Vagina (tissue), 2 donors: ENCODE measurements at regions not wholly inside any gene's neighbourhood (a gene's known extent, or its start where the extent isn't known, plus 50 kb on each side); places are given as distances from the start of the nearest gene placed in this dataset.

ENCODE experiments used
- DNase-seq, 2 donors: peaks; one replicate each; pipeline ENCODE4 v3.0.0-alpha.2; 2017; ENCODE audit errors: extremely low spot score in 2 of 2
- H3K27ac ChIP-seq: fragments of 200-600 bp; sonication (generic); one replicate; pipeline ENCODE4 v1.5.1; 2019
- H3K27me3 ChIP-seq: fragments of 200-600 bp; sonication (generic); one replicate; pipeline ENCODE4 v1.5.1; 2019
- H3K36me3 ChIP-seq, 2 donors: fragments of 200-600 bp; sonication (generic); one replicate each; pipeline ENCODE4 v1.5.1; 2017 to 2019
- H3K4me1 ChIP-seq: fragments of 200-600 bp; sonication (generic); one replicate; pipeline ENCODE4 v1.5.1; 2019
- H3K4me3 ChIP-seq, 2 donors: fragments of 200-600 bp; sonication (generic); 1 replicate in 1 of 2; 2 replicates in 1 of 2; pipeline ENCODE4 v1.5.1; 2016 to 2019
- H3K9me3 ChIP-seq: fragments of 200-600 bp; sonication (generic); one replicate; pipeline ENCODE4 v1.5.1; 2019
- POLR2A ChIP-seq, 2 donors: fragments of 450-650 bp; IDR thresholded peaks; one replicate each; pipeline ENCODE4 v1.6.1; 2017; ENCODE audit warnings: antibody characterized with exemption in 2 of 2, mild to moderate bottlenecking in 2 of 2, moderate library complexity in 2 of 2
- POLR2AphosphoS5 ChIP-seq, 2 donors: sonication (generic); formaldehyde crosslinking; IDR thresholded peaks; one replicate each; pipeline ENCODE4 v1.9.0; 2017; ENCODE audit warnings: antibody characterized with exemption in 2 of 2, mild to moderate bottlenecking in 2 of 2, low read depth in 1 of 2; ENCODE audit not compliant: insufficient read depth in 1 of 2
- intact Hi-C: fragments of 100-400 bp; cut with DNase I; formaldehyde crosslinking; loops from one replicate; pipeline ENCODE4 v1.15.1; 2023
- TF ChIP-seq, protein P1 (sequence below), 3 experiments: fragments of 450-650 bp in 2 of 3; fragments of 200-600 bp in 1 of 3; sonication (generic) in 1 of 3; IDR thresholded peaks; one replicate each; pipeline ENCODE4 v1.5.1; 2017 to 2019; ENCODE audit warnings: antibody characterized with exemption in 3 of 3, mild to moderate bottlenecking in 2 of 3, moderate library complexity in 2 of 3

GRCh38 chr6:19320111-19320581 is 517.0 kb upstream of the ID4 start:
- intact Hi-C loops: no loop called here
- Histone ChIP-seq H3K27ac (no peak overlapping the region), H3K27me3 (no peaks in the 10 kb centered on the region), H3K4me3 (no peak overlapping the region), H3K36me3 (no peaks in the 10 kb centered on the region), H3K4me1 (peaks cover 9% of the 10 kb centered on the region), H3K9me3 (no peaks in the 10 kb centered on the region)
- no peak for TF ChIP-seq POLR2A (IDR thresholded peaks at IDR 0.05)
- TF ChIP-seq, protein P1, sequence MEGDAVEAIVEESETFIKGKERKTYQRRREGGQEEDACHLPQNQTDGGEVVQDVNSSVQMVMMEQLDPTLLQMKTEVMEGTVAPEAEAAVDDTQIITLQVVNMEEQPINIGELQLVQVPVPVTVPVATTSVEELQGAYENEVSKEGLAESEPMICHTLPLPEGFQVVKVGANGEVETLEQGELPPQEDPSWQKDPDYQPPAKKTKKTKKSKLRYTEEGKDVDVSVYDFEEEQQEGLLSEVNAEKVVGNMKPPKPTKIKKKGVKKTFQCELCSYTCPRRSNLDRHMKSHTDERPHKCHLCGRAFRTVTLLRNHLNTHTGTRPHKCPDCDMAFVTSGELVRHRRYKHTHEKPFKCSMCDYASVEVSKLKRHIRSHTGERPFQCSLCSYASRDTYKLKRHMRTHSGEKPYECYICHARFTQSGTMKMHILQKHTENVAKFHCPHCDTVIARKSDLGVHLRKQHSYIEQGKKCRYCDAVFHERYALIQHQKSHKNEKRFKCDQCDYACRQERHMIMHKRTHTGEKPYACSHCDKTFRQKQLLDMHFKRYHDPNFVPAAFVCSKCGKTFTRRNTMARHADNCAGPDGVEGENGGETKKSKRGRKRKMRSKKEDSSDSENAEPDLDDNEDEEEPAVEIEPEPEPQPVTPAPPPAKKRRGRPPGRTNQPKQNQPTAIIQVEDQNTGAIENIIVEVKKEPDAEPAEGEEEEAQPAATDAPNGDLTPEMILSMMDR (IDR thresholded peaks at IDR 0.05): no peak
- TF ChIP-seq POLR2AphosphoS5 (IDR thresholded peaks at IDR 0.05; ENCODE audit: insufficient read depth in 1 of 2, low read depth in 1 of 2): no peak
- no peak for DNase-seq

DNA sequence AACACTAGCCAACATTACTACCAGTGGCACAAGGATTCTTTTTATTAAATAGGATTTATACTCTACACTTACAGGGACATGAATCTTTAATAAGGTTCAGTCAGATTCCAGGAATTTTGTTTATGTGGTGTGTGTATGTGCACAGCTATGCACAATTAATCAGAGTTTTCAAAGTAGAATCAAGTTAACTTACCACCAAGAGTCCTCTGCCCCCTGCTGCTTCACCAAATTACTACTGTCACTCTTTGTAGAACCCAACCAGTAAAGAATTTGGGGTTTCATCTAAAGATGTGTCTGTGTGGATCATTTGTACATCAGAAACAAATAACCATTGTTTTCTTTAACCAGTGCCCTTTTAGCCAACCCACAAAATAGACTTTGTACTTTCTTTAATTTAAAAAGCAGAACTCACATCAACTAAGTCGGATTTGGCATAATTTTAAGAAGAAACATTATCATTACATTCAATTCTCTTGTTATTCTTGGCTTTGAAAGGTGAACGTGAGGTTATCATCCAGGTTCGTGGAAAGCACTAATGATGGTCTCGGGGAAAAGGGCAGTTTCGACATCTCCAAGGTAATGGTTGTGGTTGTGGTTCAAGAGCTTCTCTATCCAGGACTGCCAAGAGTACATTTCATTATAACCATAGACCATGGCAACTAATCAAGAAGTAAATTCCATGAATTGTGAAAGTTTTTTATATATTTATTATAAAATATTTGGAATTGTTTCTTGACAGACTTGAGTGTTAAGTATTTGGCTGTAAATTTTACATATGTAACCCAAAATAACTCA is 514.3 kb upstream of the ID4 start:
- intact Hi-C loops: no loop called here
- Histone ChIP-seq H3K4me1 (peaks cover 22% of the 10 kb centered on the region), H3K36me3 (no peaks in the 10 kb centered on the region), H3K9me3 (no peaks in the 10 kb centered on the region), H3K27me3 (no peaks in the 10 kb centered on the region), H3K4me3 (no peak overlapping the region), H3K27ac (no peak overlapping the region)
- no peak for DNase-seq
- TF ChIP-seq POLR2A (IDR thresholded peaks at IDR 0.05) (no peak), POLR2AphosphoS5 (IDR thresholded peaks at IDR 0.05; ENCODE audit: insufficient read depth in 1 of 2, low read depth in 1 of 2) (no peak)

- H3K4me1 ChIP-seq: peaks cover 22% of the 10 kb centered on the region
- no peak overlapping the region for H3K27ac ChIP-seq
- H3K27me3 ChIP-seq: no peaks in the 10 kb centered on the region
- TF ChIP-seq, protein P1 (IDR thresholded peaks at IDR 0.05): no peak
- TF ChIP-seq POLR2A (IDR thresholded peaks at IDR 0.05) (no peak), POLR2AphosphoS5 (IDR thresholded peaks at IDR 0.05; ENCODE audit: insufficient read depth in 1 of 2, low read depth in 1 of 2) (no peak)
- intact Hi-C loops: no loop called here
- no peaks in the 10 kb centered on the region for H3K9me3 ChIP-seq
- no peak for DNase-seq
- H3K4me3 ChIP-seq: no peak overlapping the region
- no peaks in the 10 kb centered on the region for H3K36me3 ChIP-seq
Measured at GRCh38 chr6:19324376-19324775, 512.8 kb upstream of the ID4 start.

DNA sequence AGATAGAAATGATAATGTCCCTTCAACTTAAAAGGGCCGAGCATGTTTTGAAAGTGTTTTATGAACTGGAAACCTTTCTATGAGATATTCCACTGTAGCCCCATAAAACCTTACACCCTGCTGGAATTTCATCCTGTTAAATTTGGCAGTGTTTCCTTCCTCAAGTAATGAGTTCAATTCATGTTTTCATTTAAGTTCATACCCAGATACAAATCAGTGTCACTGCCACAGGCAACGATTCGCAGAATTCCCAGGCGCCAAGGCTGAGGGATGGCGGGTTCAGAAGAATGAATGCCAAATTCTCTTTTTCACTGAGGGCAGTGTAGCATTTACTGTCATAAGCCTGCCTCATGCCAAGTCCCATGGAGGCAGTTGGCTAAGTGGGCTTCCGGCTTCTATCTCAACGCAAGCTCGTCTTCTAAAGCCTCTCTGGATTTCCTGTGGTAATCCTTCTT is 511.8 kb upstream of the ID4 start:
- Histone ChIP-seq H3K4me3 (no peak overlapping the region), H3K9me3 (no peaks in the 10 kb centered on the region), H3K27ac (no peak overlapping the region), H3K27me3 (no peaks in the 10 kb centered on the region), H3K36me3 (no peaks in the 10 kb centered on the region), H3K4me1 (peaks cover 22% of the 10 kb centered on the region)
- intact Hi-C loops: no loop called here
- no peak for DNase-seq
- TF ChIP-seq, protein P1 (IDR thresholded peaks at IDR 0.05): no peak
- no peak for TF ChIP-seq POLR2A (IDR thresholded peaks at IDR 0.05)
- no peak for TF ChIP-seq POLR2AphosphoS5 (IDR thresholded peaks at IDR 0.05; ENCODE audit: insufficient read depth in 1 of 2, low read depth in 1 of 2)

- Histone ChIP-seq H3K4me1 (peaks cover 22% of the 10 kb centered on the region), H3K4me3 (no peak overlapping the region), H3K9me3 (no peaks in the 10 kb centered on the region), H3K36me3 (no peaks in the 10 kb centered on the region), H3K27ac (no peak overlapping the region), H3K27me3 (no peaks in the 10 kb centered on the region)
- intact Hi-C loops: no loop called here
- TF ChIP-seq POLR2A (IDR thresholded peaks at IDR 0.05): no peak
- TF ChIP-seq, protein P1 (IDR thresholded peaks at IDR 0.05): no peak
- TF ChIP-seq POLR2AphosphoS5 (IDR thresholded peaks at IDR 0.05; ENCODE audit: insufficient read depth in 1 of 2, low read depth in 1 of 2): no peak
- no peak for DNase-seq
Measured at GRCh38 chr6:19327241-19327640, 509.9 kb upstream of the ID4 start.
